Osteocyte (in vitro differentiated cells): ENCODE measurements at regions not wholly inside any gene's neighbourhood (a gene's known extent, or its start where the extent isn't known, plus 50 kb on each side); places are given as distances from the start of the nearest gene placed in this dataset.

Experiments used
- DNase-seq: peaks from one replicate; pipeline ENCODE4 v3.0.0; 2021; ENCODE audit warnings: mixed read lengths; ENCODE audit not compliant: unreplicated experiment; ENCODE audit errors: extremely low spot score
- H3K27ac Mint-ChIP-seq: one replicate; pipeline ENCODE4 v1.8.0; 2021; ENCODE audit warnings: mild to moderate bottlenecking, mixed read lengths; ENCODE audit not compliant: unreplicated experiment
- H3K27me3 Mint-ChIP-seq: one replicate; pipeline ENCODE4 v1.8.0; 2021; ENCODE audit warnings: mixed read lengths; ENCODE audit not compliant: unreplicated experiment
- H3K36me3 Mint-ChIP-seq: one replicate; pipeline ENCODE4 v1.8.0; 2021; ENCODE audit warnings: mixed read lengths; ENCODE audit not compliant: unreplicated experiment
- H3K4me1 Mint-ChIP-seq: one replicate; pipeline ENCODE4 v1.8.0; 2021; ENCODE audit warnings: mixed read lengths; ENCODE audit not compliant: unreplicated experiment
- H3K4me3 Mint-ChIP-seq: one replicate; pipeline ENCODE4 v1.8.0; 2021; ENCODE audit warnings: mild to moderate bottlenecking, moderate library complexity, mixed read lengths; ENCODE audit not compliant: unreplicated experiment
- H3K9me3 Mint-ChIP-seq: one replicate; pipeline ENCODE4 v1.8.0; 2021; ENCODE audit warnings: mixed read lengths; ENCODE audit not compliant: unreplicated experiment
- TF ChIP-seq, protein P1 (sequence below): fragments of 200-600 bp; sonication (generic); IDR thresholded peaks from 2 replicates; pipeline ENCODE4 v1.5.0; 2021; ENCODE audit warnings: antibody characterized with exemption, mild to moderate bottlenecking, moderate library complexity

GRCh38 chr9:134519375-134520070 lies 122.1 kb upstream of the COL5A1 start:
- DNase-seq: no peak
- H3K36me3 Mint-ChIP-seq: no peaks in the 10 kb centered on the region
- H3K4me1 Mint-ChIP-seq: peaks cover 7% of the 10 kb centered on the region
- no peak overlapping the region for H3K4me3 Mint-ChIP-seq
- TF ChIP-seq, protein P1, sequence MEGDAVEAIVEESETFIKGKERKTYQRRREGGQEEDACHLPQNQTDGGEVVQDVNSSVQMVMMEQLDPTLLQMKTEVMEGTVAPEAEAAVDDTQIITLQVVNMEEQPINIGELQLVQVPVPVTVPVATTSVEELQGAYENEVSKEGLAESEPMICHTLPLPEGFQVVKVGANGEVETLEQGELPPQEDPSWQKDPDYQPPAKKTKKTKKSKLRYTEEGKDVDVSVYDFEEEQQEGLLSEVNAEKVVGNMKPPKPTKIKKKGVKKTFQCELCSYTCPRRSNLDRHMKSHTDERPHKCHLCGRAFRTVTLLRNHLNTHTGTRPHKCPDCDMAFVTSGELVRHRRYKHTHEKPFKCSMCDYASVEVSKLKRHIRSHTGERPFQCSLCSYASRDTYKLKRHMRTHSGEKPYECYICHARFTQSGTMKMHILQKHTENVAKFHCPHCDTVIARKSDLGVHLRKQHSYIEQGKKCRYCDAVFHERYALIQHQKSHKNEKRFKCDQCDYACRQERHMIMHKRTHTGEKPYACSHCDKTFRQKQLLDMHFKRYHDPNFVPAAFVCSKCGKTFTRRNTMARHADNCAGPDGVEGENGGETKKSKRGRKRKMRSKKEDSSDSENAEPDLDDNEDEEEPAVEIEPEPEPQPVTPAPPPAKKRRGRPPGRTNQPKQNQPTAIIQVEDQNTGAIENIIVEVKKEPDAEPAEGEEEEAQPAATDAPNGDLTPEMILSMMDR: no peak
- H3K27me3 Mint-ChIP-seq: no peaks in the 10 kb centered on the region
- peaks cover 7% of the 10 kb centered on the region for H3K9me3 Mint-ChIP-seq
- no peak overlapping the region for H3K27ac Mint-ChIP-seq

GRCh38 chr9:134521817-134522501 lies 119.6 kb upstream of the COL5A1 start:
- Mint-ChIP-seq H3K9me3 (peaks cover 7% of the 10 kb centered on the region), H3K27me3 (no peaks in the 10 kb centered on the region), H3K4me1 (peaks cover 2% of the 10 kb centered on the region), H3K4me3 (no peak overlapping the region), H3K27ac (no peak overlapping the region), H3K36me3 (no peaks in the 10 kb centered on the region)
- TF ChIP-seq, protein P1: no peak
- no peak for DNase-seq

- Mint-ChIP-seq H3K9me3 (peaks cover 7% of the 10 kb centered on the region), H3K27ac (no peak overlapping the region), H3K4me1 (peaks cover 2% of the 10 kb centered on the region), H3K36me3 (no peaks in the 10 kb centered on the region), H3K27me3 (no peaks in the 10 kb centered on the region), H3K4me3 (no peak overlapping the region)
- TF ChIP-seq, protein P1: no peak
- DNase-seq: no peak
These were observed 119.1 kb upstream of the COL5A1 start for GRCh38 chr9:134522502-134522848.

- DNase-seq: no peak
- Mint-ChIP-seq H3K4me1 (peaks cover 2% of the 10 kb centered on the region), H3K9me3 (peaks cover 7% of the 10 kb centered on the region), H3K36me3 (no peaks in the 10 kb centered on the region), H3K27ac (no peak overlapping the region), H3K4me3 (no peak overlapping the region), H3K27me3 (no peaks in the 10 kb centered on the region)
- TF ChIP-seq, protein P1: no peak
These were observed 118.6 kb upstream of the COL5A1 start for GRCh38 chr9:134522976-134523375.

GRCh38 chr9:134525070-134525815 lies 116.4 kb upstream of the COL5A1 start:
- no peak overlapping the region for H3K4me3 Mint-ChIP-seq
- H3K4me1 Mint-ChIP-seq: peaks cover 2% of the 10 kb centered on the region
- no peak overlapping the region for H3K27ac Mint-ChIP-seq
- H3K36me3 Mint-ChIP-seq: peaks cover 3% of the 10 kb centered on the region
- peaks cover 11% of the 10 kb centered on the region for H3K9me3 Mint-ChIP-seq
- no peaks in the 10 kb centered on the region for H3K27me3 Mint-ChIP-seq
- TF ChIP-seq, protein P1: no peak
- no peak for DNase-seq
